K562 (cell line): ENCODE measurements at regions not wholly inside any gene's neighbourhood (a gene's known extent, or its start where the extent isn't known, plus 50 kb on each side); places are given as distances from the start of the nearest gene placed in this dataset.

Experiments
- CXXC5 ChIP-seq: fragments of 250-450 bp; sonication (Bioruptor Pico); IDR thresholded peaks from 2 replicates; pipeline ENCODE4 v1.8.0; 2022; ENCODE audit warnings: inconsistent platforms, mild to moderate bottlenecking, moderate library complexity
- DEAF1 ChIP-seq: fragments of 450-650 bp; formaldehyde crosslinking; IDR thresholded peaks from 2 replicates; pipeline ENCODE4 v1.4.0; 2020; ENCODE audit warnings: mild to moderate bottlenecking, moderate library complexity
- FUS ChIP-seq: fragments of 200-400 bp; formaldehyde crosslinking; optimal IDR thresholded peaks from 2 replicates; pipeline ENCODE3; 2017; ENCODE audit warnings: low read depth, low read length
- GABPB1 ChIP-seq: sonication (generic); formaldehyde crosslinking; IDR thresholded peaks from 2 replicates; pipeline ENCODE4 v1.8.0; 2022; ENCODE audit warnings: mild to moderate bottlenecking, missing genetic modification reagents
- NR2C2 ChIP-seq, 2 experiments: fragments of 200-800 bp in 1 of 2; sonication (Bioruptor generic) in 1 of 2; sonication (generic) in 1 of 2; formaldehyde crosslinking in 1 of 2; IDR thresholded peaks; 2 replicates each; pipeline versions ENCODE4 v1.6.1 to v1.8.0; 2016 to 2022; ENCODE audit warnings: mild to moderate bottlenecking in 1 of 2, missing compliant biosample characterization in 1 of 2, missing genetic modification characterization in 1 of 2, missing genetic modification reagents in 1 of 2
- SMAD2 ChIP-seq: fragments of 150-350 bp; IDR thresholded peaks from 2 replicates; pipeline ENCODE4 v1.6.1; 2014; ENCODE audit warnings: low read depth, mild to moderate bottlenecking, low read length
- WHSC1 ChIP-seq: IDR thresholded peaks from one replicate; pipeline ENCODE4 v1.6.1; 2012; ENCODE audit warnings: low read length, control low read depth, inconsistent platforms
- ZBTB9 ChIP-seq: fragments of 450-650 bp; formaldehyde crosslinking; IDR thresholded peaks from 2 replicates; pipeline ENCODE4 v1.4.0; 2020; ENCODE audit warnings: mild to moderate bottlenecking, moderate library complexity
- ZNF197 ChIP-seq: fragments of 200-800 bp; sonication (Bioruptor generic); IDR thresholded peaks from 2 replicates; pipeline ENCODE4 v1.6.1; 2016; ENCODE audit warnings: low read depth, missing genetic modification characterization, missing compliant biosample characterization
- ZNF592 ChIP-seq: fragments of 450-650 bp; IDR thresholded peaks from 2 replicates; pipeline ENCODE4 v1.6.1; 2017; ENCODE audit warnings: antibody characterized with exemption, mild to moderate bottlenecking
- TF ChIP-seq, protein P1 (sequence below): sonication (generic); formaldehyde crosslinking; IDR thresholded peaks from 2 replicates; pipeline ENCODE4 v1.8.0; 2022; ENCODE audit warnings: mild to moderate bottlenecking, missing genetic modification reagents

- TF ChIP-seq GABPB1 (CRISPR knock-in tag) (no peak), ZBTB9 (CRISPR knock-in tag) (0 out of 2 replicates have a peak, but pooled peaks have one; percentile 39), FUS (no peak), SMAD2 (no peak), NR2C2 (CRISPR knock-in tag; IDR thresholded peaks at IDR 0.05) (0 out of 2 replicates have a peak, but pooled peaks have one; percentile 41), NR2C2 (tag; IDR thresholded peaks at IDR 0.05) (no peak), DEAF1 (CRISPR knock-in tag) (no peak), ZNF592 (peak; percentile 58; the same call in 1 of the 2 replicates), ZNF197 (CRISPR knock-in tag) (no peak), CXXC5 (peak; percentile 78), WHSC1 (no peak)
- TF ChIP-seq, protein P1, sequence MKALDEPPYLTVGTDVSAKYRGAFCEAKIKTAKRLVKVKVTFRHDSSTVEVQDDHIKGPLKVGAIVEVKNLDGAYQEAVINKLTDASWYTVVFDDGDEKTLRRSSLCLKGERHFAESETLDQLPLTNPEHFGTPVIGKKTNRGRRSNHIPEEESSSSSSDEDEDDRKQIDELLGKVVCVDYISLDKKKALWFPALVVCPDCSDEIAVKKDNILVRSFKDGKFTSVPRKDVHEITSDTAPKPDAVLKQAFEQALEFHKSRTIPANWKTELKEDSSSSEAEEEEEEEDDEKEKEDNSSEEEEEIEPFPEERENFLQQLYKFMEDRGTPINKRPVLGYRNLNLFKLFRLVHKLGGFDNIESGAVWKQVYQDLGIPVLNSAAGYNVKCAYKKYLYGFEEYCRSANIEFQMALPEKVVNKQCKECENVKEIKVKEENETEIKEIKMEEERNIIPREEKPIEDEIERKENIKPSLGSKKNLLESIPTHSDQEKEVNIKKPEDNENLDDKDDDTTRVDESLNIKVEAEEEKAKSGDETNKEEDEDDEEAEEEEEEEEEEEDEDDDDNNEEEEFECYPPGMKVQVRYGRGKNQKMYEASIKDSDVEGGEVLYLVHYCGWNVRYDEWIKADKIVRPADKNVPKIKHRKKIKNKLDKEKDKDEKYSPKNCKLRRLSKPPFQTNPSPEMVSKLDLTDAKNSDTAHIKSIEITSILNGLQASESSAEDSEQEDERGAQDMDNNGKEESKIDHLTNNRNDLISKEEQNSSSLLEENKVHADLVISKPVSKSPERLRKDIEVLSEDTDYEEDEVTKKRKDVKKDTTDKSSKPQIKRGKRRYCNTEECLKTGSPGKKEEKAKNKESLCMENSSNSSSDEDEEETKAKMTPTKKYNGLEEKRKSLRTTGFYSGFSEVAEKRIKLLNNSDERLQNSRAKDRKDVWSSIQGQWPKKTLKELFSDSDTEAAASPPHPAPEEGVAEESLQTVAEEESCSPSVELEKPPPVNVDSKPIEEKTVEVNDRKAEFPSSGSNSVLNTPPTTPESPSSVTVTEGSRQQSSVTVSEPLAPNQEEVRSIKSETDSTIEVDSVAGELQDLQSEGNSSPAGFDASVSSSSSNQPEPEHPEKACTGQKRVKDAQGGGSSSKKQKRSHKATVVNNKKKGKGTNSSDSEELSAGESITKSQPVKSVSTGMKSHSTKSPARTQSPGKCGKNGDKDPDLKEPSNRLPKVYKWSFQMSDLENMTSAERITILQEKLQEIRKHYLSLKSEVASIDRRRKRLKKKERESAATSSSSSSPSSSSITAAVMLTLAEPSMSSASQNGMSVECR (CRISPR knock-in tag), result no peak
These were observed 202.1 kb upstream of the NFE2L3 start (continued) for GRCh38 chr7:25949736-25950487.
